ENCODE measurements at regions not wholly inside any gene's neighbourhood (a gene's known extent, or its start where the extent isn't known, plus 50 kb on each side); places are given as distances from the start of the nearest gene placed in this dataset.

GRCh38 chr15:62799919-62800318 lies 242.6 kb upstream of the TPM1 start:
- TF ChIP-seq CTCF (IDR thresholded peaks at IDR 0.05) (no peak), POLR2A (IDR thresholded peaks at IDR 0.05) (no peak)

All from body of pancreas (tissue), 4 donors.